ENCODE measurements at regions not wholly inside any gene's neighbourhood (a gene's known extent, or its start where the extent isn't known, plus 50 kb on each side); places are given as distances from the start of the nearest gene placed in this dataset.
"Not testable (repeated sequence)": the region's sequence is repeated elsewhere in the genome, so short reads cannot be mapped to it uniquely, and the experiment has no call there.

- no peak for DNase-seq
Measured at GRCh38 chr10:28902215-28902614, 224.9 kb downstream of the BAMBI start.

- no peak for DNase-seq
Measured at GRCh38 chr10:28903063-28903462, 225.7 kb downstream of the BAMBI start.

- no peak for DNase-seq
Measured at GRCh38 chr10:28903736-28904135, 226.4 kb downstream of the BAMBI start.

GRCh38 chr10:28905371-28905770 lies 228.1 kb downstream of the BAMBI start:
- DNase-seq, result no peak

DNA sequence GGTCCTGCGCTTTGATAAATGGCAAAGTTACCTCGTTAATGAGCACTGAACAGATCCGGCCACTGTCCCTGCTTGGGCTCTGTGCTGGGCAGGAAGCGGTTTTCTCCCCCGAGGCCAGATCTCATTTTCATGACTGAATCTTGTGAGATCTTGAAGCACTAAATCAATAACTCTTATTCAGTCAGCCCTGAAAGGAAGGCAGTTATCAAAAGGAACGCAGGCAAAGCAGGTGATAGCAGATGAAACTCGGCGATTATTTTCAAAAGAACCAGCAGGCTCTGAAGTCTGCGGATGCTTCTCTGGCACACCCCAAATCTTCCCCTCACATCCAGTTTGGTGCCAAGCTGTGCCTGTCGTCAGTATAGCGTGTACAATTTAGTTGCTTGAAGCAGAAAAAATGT lies 228.7 kb downstream of the BAMBI start:
- DNase-seq, result no peak

GRCh38 chr10:28906415-28906814 lies 229.1 kb downstream of the BAMBI start:
- no peak for DNase-seq

GRCh38 chr10:28906934-28907333 lies 229.6 kb downstream of the BAMBI start:
- no peak for DNase-seq

DNA sequence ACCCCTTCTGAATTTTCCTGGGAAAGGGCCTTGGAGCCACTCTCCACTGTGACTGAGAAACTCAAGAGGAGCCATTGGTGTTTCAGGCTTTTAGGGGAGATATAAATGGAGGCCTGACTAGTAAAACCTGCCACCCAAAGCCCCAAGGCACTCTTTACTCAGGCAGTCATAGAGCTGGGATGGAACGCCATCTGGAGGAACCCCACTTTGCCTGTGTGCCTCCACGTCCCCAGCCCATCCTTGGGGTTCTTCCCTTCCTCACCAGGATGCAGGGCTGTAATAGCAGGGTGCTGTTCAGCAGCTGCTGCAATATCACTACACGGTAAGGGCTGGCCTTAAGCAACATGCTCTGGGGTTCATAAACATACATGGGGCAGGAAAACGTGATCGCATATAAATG lies 232.6 kb downstream of the BAMBI start:
- no peak for DNase-seq

GRCh38 chr10:28910956-28911355 lies 233.6 kb downstream of the BAMBI start:
- no peak for DNase-seq

DNA sequence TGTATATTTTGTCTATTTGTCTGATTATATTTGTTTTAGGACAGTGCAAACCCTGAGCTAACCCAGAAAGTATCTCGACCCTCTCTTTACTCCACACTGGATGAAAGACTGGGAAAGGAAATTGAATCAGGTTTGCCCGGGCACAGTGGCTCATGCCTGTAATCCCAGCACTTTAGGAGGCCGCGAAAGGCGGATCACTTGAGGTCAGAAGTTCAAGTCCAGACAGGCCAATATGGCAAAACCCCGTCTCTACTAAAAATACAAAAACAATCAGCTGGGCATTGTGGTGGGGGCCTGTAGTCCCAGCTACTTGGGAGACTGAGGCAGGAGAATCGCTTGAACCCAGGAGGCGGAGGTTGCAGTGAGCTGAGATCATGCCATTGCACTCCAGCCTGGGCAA lies 234.2 kb downstream of the BAMBI start:
- not testable (repeated sequence) for DNase-seq

GRCh38 chr10:28912017-28912783 lies 234.9 kb downstream of the BAMBI start:
- no peak for DNase-seq

DNA sequence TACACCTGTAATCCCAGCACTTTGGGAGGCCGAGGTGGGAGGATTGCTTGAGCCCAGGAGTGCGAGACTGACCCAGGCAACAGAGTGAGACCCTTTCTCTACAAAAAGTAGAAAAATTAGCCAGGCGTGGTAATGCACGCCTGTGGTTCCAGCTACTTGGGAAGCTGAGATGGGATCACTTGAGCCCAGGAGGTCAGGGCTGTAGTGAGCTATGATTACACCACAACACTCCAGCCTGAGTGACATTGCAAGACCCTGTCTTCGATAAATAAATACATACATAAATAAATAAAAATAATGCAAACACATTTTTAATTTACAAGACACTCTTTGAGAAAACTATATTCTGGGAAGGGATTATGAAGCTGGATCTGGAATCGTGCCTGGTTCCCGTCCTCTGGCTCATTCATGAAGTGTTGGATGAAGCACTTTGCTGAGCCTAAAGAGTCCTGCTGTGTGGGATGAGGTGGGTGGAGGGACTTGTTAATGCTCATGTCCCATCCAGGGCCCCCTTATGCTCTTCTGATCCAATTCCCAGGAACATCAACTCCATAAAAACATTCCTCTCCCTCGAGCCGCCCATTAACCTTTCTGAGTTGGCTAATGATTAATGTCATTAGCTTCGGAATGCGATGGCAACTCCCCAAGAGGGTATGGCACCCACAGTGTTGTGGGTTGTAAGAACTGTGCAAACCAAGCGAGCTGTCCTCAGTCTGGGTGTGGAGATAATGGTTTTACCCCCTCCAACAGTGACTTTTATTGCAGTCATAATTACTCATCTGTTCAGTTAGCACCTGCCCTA lies 236.3 kb downstream of the BAMBI start:
- DNase-seq, result no peak

DNA sequence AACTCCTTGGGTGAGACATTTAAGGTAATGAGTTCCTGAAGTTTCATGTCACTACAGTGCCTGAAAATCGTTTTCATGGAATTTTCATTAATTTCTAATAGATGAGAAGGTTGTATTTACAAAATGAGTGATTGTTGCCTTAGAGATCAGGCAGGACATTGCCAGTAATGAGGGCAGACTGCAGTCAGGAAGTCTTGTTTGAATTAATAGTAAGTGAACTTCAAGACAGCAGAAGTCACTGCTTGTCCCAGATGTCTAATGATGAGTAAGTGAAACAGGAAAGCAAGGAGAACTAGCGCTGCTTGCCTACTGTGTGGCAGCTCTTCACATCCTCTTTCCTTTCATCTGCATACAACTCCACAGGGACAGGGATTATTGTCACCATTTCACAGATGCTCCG lies 237.4 kb downstream of the BAMBI start:
- no peak for DNase-seq

GRCh38 chr10:28915989-28916588 lies 238.8 kb downstream of the BAMBI start:
- no peak for DNase-seq

DNA sequence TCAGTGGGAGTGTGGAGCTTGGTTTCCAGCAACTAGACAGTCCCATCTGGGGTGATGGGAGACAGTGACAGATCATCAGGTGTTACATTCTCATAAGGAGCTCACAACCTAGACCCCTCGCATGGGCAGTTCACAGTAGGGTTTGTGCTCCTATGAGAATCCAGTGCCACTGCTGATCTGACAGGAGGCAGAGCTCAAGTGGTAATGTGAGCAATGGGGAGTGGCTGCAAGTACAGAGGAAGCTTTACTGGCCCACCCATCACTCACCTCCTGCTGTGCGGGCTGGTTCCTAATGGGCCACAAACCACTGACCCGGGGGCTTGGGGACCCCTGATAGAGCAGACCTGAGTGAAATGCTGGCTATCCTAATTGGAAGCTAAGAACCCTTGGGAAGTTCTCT lies 242.8 kb downstream of the BAMBI start:
- no peak for DNase-seq

GRCh38 chr10:28922127-28922526 lies 244.8 kb downstream of the BAMBI start:
- DNase-seq, result no peak

GRCh38 chr10:28922861-28923260 lies 245.5 kb downstream of the BAMBI start:
- DNase-seq, result no peak

- no peak for DNase-seq
Measured at GRCh38 chr10:28924717-28925116, 247.4 kb downstream of the BAMBI start.

GRCh38 chr10:28925121-28925663 lies 247.9 kb downstream of the BAMBI start:
- DNase-seq, result no peak

DNA sequence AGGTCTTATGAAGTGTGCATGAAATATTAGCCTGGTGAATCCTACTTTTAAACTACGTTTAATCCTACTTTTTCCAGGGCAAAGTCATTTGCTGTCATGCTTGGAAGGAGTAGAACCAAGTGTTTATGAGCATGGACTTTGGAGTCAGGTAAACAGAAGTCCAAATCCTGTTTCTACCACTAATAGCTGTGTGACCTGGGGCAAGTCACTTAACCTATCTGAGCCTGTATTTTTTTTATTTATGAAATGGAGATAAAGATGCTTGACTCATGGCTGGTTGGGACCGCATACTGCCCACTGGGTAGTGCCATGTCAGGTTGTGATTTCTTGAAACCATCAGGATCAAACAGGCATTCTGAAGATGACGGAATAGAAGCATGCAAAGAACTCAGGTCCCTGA lies 249.6 kb downstream of the BAMBI start:
- DNase-seq, result no peak

DNA sequence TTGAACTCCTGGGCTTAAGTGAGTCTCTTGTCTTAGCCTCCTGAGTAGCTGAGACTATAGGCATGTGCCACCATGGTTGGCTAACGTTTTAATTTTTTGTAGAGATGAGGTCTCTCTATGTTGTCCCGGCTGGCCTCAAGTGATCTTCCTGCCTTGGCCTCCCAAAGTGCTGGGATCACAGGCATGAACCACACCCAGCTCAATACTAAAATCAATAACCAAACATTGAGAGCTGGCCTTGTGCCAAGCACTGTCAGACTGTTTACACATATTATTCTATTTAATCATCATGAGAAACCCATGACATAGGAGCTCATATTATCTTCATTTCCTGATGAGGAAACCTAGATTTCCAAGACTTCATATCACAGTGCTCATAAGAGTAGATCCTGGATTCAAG lies 251.2 kb downstream of the BAMBI start:
- no peak for DNase-seq

- no peak for DNase-seq
Measured at GRCh38 chr10:28929942-28930341, 252.6 kb downstream of the BAMBI start.

Measured in CD4-positive, alpha-beta T cell treated with Interferon alpha-2 for 1 hour (primary cell).